ENCODE measurements at regions not wholly inside any gene's neighbourhood (a gene's known extent, or its start where the extent isn't known, plus 50 kb on each side); places are given as distances from the start of the nearest gene placed in this dataset.

GRCh38 chr20:11719153-11719552 lies 198.5 kb upstream of the BTBD3 start:
- DNase-seq (ENCODE audit: low spot score): no peak

GRCh38 chr20:11721411-11721810 lies 196.3 kb upstream of the BTBD3 start:
- DNase-seq (ENCODE audit: low spot score): no peak

GRCh38 chr20:11724097-11724496 lies 193.6 kb upstream of the BTBD3 start:
- no peak for DNase-seq (ENCODE audit: low spot score)

GRCh38 chr20:11726026-11726425 lies 191.7 kb upstream of the BTBD3 start:
- DNase-seq (ENCODE audit: low spot score): no peak

- DNase-seq (ENCODE audit: low spot score): no peak
Observed at GRCh38 chr20:11727708-11728107, 190.0 kb upstream of the BTBD3 start.

GRCh38 chr20:11728937-11729336 lies 188.8 kb upstream of the BTBD3 start:
- DNase-seq (ENCODE audit: low spot score): no peak

GRCh38 chr20:11729806-11730205 lies 187.9 kb upstream of the BTBD3 start:
- no peak for DNase-seq (ENCODE audit: low spot score)

GRCh38 chr20:11734431-11734830 lies 183.3 kb upstream of the BTBD3 start:
- DNase-seq (ENCODE audit: low spot score): no peak

GRCh38 chr20:11738852-11739251 lies 178.8 kb upstream of the BTBD3 start:
- no peak for DNase-seq (ENCODE audit: low spot score)

- DNase-seq (ENCODE audit: low spot score): no peak
Observed at GRCh38 chr20:11740975-11741374, 176.7 kb upstream of the BTBD3 start.

- no peak for DNase-seq (ENCODE audit: low spot score)
Observed at GRCh38 chr20:11745145-11745544, 172.5 kb upstream of the BTBD3 start.

GRCh38 chr20:11748436-11748835 lies 169.3 kb upstream of the BTBD3 start:
- no peak for DNase-seq (ENCODE audit: low spot score)

GRCh38 chr20:11752336-11752735 lies 165.4 kb upstream of the BTBD3 start:
- DNase-seq (ENCODE audit: low spot score): no peak

GRCh38 chr20:11753155-11753554 lies 164.5 kb upstream of the BTBD3 start:
- DNase-seq (ENCODE audit: low spot score): no peak

GRCh38 chr20:11754451-11754850 lies 163.2 kb upstream of the BTBD3 start:
- no peak for DNase-seq (ENCODE audit: low spot score)

- DNase-seq (ENCODE audit: low spot score): peak; percentile 56
Observed at GRCh38 chr20:11755071-11755841, 162.4 kb upstream of the BTBD3 start.

GRCh38 chr20:11761497-11761896 lies 156.2 kb upstream of the BTBD3 start:
- no peak for DNase-seq (ENCODE audit: low spot score)

GRCh38 chr20:11766961-11767360 lies 150.7 kb upstream of the BTBD3 start:
- DNase-seq (ENCODE audit: low spot score): no peak

- no peak for DNase-seq (ENCODE audit: low spot score)
Observed at GRCh38 chr20:11769825-11770224, 147.9 kb upstream of the BTBD3 start.

- DNase-seq (ENCODE audit: low spot score): no peak
Observed at GRCh38 chr20:11772226-11772730, 145.4 kb upstream of the BTBD3 start.

- DNase-seq (ENCODE audit: low spot score): no peak
Observed at GRCh38 chr20:11776687-11777086, 141.0 kb upstream of the BTBD3 start.

GRCh38 chr20:11777387-11778205 lies 140.1 kb upstream of the BTBD3 start:
- DNase-seq (ENCODE audit: low spot score): no peak

GRCh38 chr20:11778206-11778570 lies 139.5 kb upstream of the BTBD3 start:
- no peak for DNase-seq (ENCODE audit: low spot score)

Data from putamen (tissue), 1 donor.